Body of pancreas (tissue), 4 donors: ENCODE measurements at regions not wholly inside any gene's neighbourhood (a gene's known extent, or its start where the extent isn't known, plus 50 kb on each side); places are given as distances from the start of the nearest gene placed in this dataset.

Source experiments
- POLR2A ChIP-seq, 3 donors: fragments of 450-650 bp; IDR thresholded peaks; one replicate each; pipeline ENCODE4 v1.6.1; 2016; ENCODE audit warnings: antibody characterized with exemption in 3 of 3, mild to moderate bottlenecking in 2 of 3
- TF ChIP-seq, protein P1 (sequence below), 7 experiments: fragments of 450-650 bp in 4 of 7; fragments of 200-600 bp in 3 of 7; sonication (generic) in 3 of 7; IDR thresholded peaks; one replicate each; pipeline ENCODE4 v1.5.1; 2016 to 2019; ENCODE audit warnings: antibody characterized with exemption in 7 of 7

DNA sequence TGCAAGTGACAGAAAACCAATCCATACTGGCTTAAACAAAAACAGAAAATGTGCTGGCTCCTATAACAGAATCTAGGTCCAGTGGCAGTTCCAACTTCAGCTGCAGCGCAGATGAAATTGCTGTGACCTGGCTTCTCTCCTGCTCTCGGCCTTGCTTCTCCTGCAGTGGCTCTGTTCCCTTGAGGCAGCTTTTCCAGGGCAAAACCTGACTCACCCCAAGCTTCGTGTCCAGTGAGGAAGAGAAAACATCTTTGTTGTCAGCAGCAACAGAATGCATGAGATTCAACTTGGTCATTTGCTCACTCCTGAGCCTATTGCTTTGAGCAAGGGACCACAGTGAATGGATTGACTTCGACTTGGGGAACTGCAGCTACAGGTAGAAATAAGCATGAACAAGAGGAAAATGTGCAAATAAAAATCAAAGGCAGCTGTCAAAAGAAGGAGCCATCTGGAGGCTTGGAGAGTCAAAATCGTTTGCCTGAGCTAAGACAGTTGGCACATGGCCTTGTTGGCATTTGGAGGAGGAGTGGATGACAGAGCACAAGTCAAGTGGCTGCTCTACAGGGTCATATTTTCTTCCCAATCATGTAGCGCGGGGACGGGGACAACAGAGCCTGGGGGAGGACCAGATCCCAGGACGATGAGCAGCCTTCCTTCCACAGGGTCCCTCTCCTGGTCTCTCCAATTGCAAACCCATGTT lies 523.4 kb downstream of the FGF9 start:
- TF ChIP-seq, protein P1, sequence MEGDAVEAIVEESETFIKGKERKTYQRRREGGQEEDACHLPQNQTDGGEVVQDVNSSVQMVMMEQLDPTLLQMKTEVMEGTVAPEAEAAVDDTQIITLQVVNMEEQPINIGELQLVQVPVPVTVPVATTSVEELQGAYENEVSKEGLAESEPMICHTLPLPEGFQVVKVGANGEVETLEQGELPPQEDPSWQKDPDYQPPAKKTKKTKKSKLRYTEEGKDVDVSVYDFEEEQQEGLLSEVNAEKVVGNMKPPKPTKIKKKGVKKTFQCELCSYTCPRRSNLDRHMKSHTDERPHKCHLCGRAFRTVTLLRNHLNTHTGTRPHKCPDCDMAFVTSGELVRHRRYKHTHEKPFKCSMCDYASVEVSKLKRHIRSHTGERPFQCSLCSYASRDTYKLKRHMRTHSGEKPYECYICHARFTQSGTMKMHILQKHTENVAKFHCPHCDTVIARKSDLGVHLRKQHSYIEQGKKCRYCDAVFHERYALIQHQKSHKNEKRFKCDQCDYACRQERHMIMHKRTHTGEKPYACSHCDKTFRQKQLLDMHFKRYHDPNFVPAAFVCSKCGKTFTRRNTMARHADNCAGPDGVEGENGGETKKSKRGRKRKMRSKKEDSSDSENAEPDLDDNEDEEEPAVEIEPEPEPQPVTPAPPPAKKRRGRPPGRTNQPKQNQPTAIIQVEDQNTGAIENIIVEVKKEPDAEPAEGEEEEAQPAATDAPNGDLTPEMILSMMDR (IDR thresholded peaks at IDR 0.05) = no peak
- no peak for TF ChIP-seq POLR2A (IDR thresholded peaks at IDR 0.05)
